Kidney epithelial cell (primary cell): ENCODE measurements at regions not wholly inside any gene's neighbourhood (a gene's known extent, or its start where the extent isn't known, plus 50 kb on each side); places are given as distances from the start of the nearest gene placed in this dataset.

Source experiments
- DNase-seq: peaks from one replicate; pipeline ENCODE4 v3.0.0-alpha.2; 2010; ENCODE audit warnings: low read depth
- H3K27me3 ChIP-seq: 2 replicates; pipeline ENCODE4 v1.6.0; 2011; ENCODE audit warnings: low read length; ENCODE audit not compliant: control insufficient read depth, insufficient read depth
- H3K36me3 ChIP-seq: 2 replicates; pipeline ENCODE4 v1.5.1; 2011; ENCODE audit warnings: low read length; ENCODE audit not compliant: control insufficient read depth, insufficient read depth
- H3K4me3 ChIP-seq: 2 replicates; pipeline ENCODE4 v1.5.1; 2011; ENCODE audit warnings: low read depth, mild to moderate bottlenecking, control low read depth, low read length
- TF ChIP-seq, protein P1 (sequence below): IDR thresholded peaks from 2 replicates; pipeline ENCODE4 v1.5.1; 2011; ENCODE audit warnings: mild to moderate bottlenecking, moderate library complexity, low read length, control low read depth, inconsistent platforms; ENCODE audit not compliant: insufficient read depth, poor library complexity, severe bottlenecking

DNA sequence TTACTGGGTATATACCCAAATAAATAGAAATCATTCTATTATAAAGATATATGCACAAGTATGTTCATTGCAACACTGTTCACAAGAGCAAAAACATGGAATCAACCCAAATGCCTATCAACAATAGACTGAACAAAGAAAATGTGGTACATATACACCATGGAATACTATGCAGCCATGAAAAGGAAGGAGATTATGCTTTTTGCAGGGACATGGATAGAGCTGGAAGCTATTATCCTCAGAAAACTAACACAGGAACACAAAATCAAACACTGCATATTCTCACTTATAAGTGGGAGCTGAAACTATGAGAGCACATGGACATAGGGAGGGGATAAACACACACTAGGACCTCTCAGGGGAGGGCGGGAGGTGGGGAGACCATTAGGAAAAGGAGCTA is 298.4 kb upstream of the CDH9 start:
- TF ChIP-seq, protein P1, sequence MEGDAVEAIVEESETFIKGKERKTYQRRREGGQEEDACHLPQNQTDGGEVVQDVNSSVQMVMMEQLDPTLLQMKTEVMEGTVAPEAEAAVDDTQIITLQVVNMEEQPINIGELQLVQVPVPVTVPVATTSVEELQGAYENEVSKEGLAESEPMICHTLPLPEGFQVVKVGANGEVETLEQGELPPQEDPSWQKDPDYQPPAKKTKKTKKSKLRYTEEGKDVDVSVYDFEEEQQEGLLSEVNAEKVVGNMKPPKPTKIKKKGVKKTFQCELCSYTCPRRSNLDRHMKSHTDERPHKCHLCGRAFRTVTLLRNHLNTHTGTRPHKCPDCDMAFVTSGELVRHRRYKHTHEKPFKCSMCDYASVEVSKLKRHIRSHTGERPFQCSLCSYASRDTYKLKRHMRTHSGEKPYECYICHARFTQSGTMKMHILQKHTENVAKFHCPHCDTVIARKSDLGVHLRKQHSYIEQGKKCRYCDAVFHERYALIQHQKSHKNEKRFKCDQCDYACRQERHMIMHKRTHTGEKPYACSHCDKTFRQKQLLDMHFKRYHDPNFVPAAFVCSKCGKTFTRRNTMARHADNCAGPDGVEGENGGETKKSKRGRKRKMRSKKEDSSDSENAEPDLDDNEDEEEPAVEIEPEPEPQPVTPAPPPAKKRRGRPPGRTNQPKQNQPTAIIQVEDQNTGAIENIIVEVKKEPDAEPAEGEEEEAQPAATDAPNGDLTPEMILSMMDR: no peak
- DNase-seq: no peak
- no peaks in the 10 kb centered on the region for H3K36me3 ChIP-seq
- H3K4me3 ChIP-seq: no peak overlapping the region
- H3K27me3 ChIP-seq: no peaks in the 10 kb centered on the region

DNA sequence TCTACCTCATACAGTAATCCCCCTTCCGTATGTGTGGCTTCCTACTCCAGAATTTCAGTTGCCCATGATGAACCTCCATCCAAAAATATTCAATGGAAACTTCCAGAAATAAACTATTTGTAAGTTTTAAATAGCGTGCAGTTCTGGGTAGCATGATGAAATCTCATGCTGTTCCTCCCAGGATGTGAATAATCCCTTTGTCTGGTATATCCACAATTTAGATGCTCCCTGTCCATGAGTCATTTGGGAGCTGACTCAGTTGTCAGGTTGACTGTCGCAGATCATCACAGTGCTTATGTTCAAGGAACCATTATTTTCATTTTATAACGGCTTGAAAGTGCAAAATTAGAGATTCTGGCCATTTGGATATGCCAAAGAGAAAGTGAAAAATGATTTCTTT is 290.1 kb upstream of the CDH9 start:
- no peaks in the 10 kb centered on the region for H3K36me3 ChIP-seq
- H3K27me3 ChIP-seq: no peaks in the 10 kb centered on the region
- DNase-seq: peak; percentile 37
- H3K4me3 ChIP-seq: no peak overlapping the region
- TF ChIP-seq, protein P1: no peak

DNA sequence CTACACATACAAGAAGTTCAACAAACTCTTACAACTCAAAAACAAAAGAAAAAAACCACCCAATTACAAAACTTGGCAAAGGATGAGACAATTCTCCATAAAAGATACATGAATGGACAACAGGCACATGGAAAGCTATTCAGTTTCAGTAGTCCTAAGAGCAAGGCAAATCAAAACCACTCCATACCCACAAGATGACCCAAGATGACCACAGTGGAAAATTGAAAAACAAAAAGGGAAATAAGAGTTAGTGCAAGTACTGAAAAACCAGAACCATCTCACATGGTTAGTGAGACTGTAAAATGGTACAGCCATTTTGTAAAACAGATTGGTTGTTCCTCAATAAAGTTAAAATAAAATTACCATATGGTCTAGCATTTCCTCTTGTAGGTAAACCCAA is 287.1 kb upstream of the CDH9 start:
- TF ChIP-seq, protein P1: no peak
- Histone ChIP-seq H3K36me3 (no peaks in the 10 kb centered on the region), H3K27me3 (no peaks in the 10 kb centered on the region), H3K4me3 (no peak overlapping the region)
- no peak for DNase-seq

- no peaks in the 10 kb centered on the region for H3K36me3 ChIP-seq
- no peaks in the 10 kb centered on the region for H3K27me3 ChIP-seq
- H3K4me3 ChIP-seq: no peak overlapping the region
- no peak for DNase-seq
- TF ChIP-seq, protein P1: no peak
These were observed 280.3 kb upstream of the CDH9 start for GRCh38 chr5:27318701-27319100.

DNA sequence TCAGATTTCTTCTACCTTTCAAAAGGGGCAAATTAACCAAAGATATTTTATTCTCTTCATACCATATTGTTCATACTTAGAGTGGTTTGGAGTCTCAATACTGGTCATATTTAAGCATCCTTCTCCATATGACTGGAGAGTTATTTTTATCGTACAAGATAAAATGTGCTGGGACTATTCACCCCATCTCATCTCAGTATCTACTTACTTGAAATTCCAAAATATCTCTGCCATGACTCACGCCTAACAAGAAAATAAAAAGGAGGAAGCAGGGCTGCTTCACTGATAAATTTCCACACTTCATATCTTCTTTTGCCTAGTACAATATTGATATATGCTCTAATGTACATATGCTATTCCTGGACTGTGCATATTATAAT is 277.9 kb upstream of the CDH9 start:
- TF ChIP-seq, protein P1: no peak
- no peak overlapping the region for H3K4me3 ChIP-seq
- H3K36me3 ChIP-seq: no peaks in the 10 kb centered on the region
- DNase-seq: no peak
- H3K27me3 ChIP-seq: no peaks in the 10 kb centered on the region

DNA sequence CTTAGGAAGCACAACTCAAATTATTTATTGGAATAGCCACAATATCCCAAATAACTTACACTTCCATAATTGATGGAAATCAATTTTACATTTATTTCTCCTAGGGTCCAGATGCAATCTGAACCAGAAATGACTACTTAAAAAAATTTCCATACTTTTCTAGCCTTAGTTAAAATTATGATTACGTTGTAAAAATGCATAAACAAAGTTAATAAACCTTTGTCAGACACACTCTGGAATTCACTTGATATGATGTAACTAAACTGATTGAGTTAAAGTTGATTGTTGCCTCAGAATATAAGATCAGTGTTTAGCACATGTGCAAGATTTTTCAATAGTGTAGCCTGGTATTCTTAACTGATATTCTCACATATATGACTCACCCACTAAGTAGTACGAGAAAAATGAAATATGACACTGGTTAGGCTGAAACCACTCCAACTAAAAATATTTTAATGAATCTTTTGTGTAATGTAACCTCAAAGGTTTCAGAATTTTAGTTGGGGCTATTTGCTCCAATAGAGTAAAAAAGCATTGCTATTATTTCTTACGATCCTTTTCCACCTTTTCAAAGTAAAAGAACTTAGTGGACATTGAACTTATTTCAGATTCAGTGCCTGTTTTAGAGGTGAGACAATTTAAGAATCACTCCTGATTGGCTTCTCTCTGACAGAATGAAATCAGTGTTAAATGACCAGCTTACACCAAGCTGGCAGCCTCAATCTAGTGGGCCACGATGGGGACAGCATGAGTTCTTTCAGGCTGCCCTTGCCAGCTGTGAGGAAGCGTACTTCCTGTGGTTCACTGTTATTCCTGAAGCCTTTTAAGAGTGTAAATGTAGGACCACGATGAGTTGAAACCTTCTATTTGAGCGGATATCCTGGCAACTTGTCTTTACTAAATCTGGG is 277.2 kb upstream of the CDH9 start:
- H3K36me3 ChIP-seq: no peaks in the 10 kb centered on the region
- no peaks in the 10 kb centered on the region for H3K27me3 ChIP-seq
- no peak for DNase-seq
- no peak overlapping the region for H3K4me3 ChIP-seq
- TF ChIP-seq, protein P1: no peak
